Prostate gland (tissue), 2 donors: ENCODE measurements at regions not wholly inside any gene's neighbourhood (a gene's known extent, or its start where the extent isn't known, plus 50 kb on each side); places are given as distances from the start of the nearest gene placed in this dataset.

Experiments
- POLR2A ChIP-seq: fragments of 450-650 bp; IDR thresholded peaks from one replicate; pipeline ENCODE4 v1.6.1; 2016; ENCODE audit warnings: antibody characterized with exemption, mild to moderate bottlenecking
- POLR2AphosphoS5 ChIP-seq: sonication (generic); formaldehyde crosslinking; IDR thresholded peaks from one replicate; pipeline ENCODE4 v1.6.1; 2017; ENCODE audit warnings: antibody characterized with exemption
- TF ChIP-seq, protein P1 (sequence below), 4 experiments: fragments of 200-600 bp in 2 of 4; fragments of 450-650 bp in 2 of 4; sonication (generic) in 2 of 4; IDR thresholded peaks; 1 replicate in 3 of 4; 2 replicates in 1 of 4; pipeline ENCODE4 v1.5.1; 2016 to 2019; ENCODE audit warnings: antibody characterized with exemption in 4 of 4, mild to moderate bottlenecking in 2 of 4, moderate library complexity in 2 of 4

DNA sequence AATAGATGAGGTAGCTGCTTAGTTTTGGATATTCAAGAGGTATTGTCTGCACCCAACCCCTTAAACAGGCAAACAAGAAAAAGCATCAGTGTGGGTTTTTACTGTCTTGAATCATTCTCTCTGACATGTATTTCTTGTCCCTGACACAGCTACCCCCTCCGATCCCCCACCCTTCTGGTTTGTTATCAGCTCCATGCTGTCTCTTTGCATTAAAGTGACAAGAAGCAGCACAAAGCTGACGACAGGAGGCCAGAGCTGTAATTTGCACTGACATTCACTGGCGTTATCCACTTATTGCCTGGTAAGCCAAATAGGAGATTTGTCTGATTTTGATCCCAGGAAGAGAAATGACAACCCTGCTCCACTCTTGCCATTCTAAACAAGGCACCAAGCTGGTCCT is 83.3 kb upstream of the SNRK start:
- TF ChIP-seq, protein P1, sequence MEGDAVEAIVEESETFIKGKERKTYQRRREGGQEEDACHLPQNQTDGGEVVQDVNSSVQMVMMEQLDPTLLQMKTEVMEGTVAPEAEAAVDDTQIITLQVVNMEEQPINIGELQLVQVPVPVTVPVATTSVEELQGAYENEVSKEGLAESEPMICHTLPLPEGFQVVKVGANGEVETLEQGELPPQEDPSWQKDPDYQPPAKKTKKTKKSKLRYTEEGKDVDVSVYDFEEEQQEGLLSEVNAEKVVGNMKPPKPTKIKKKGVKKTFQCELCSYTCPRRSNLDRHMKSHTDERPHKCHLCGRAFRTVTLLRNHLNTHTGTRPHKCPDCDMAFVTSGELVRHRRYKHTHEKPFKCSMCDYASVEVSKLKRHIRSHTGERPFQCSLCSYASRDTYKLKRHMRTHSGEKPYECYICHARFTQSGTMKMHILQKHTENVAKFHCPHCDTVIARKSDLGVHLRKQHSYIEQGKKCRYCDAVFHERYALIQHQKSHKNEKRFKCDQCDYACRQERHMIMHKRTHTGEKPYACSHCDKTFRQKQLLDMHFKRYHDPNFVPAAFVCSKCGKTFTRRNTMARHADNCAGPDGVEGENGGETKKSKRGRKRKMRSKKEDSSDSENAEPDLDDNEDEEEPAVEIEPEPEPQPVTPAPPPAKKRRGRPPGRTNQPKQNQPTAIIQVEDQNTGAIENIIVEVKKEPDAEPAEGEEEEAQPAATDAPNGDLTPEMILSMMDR (IDR thresholded peaks at IDR 0.05): no peak
- no peak for TF ChIP-seq POLR2A
- no peak for TF ChIP-seq POLR2AphosphoS5
